ENCODE measurements at regions not wholly inside any gene's neighbourhood (a gene's known extent, or its start where the extent isn't known, plus 50 kb on each side); places are given as distances from the start of the nearest gene placed in this dataset.
A peak's percentile ranks its signal among the peaks of the same experiment; 100 is the strongest.

- H3K56ac ChIP-seq (replicated peaks; ENCODE audit: insufficient read length, low read depth, low read length), result no peak overlapping the region
- no peak overlapping the region for H2AFZ ChIP-seq (ENCODE audit: low read length)
- no peak overlapping the region for H2AK5ac ChIP-seq (ENCODE audit: low read depth, low read length)
- H3K23ac ChIP-seq (ENCODE audit: insufficient read length), result no peak overlapping the region
- peaks cover 0 to 10% of the 10 kb centered on the region in 2 experiments; a peak in 2 of 4 replicates for H3K9me3 ChIP-seq (ENCODE audit: insufficient read depth in 2 of 2, low read depth in 1 of 2, low read length in 1 of 2)
- no peak overlapping the region for H3K27ac ChIP-seq (ENCODE audit: low read depth, low read length)
- no peak overlapping the region for H3K4me3 ChIP-seq (ENCODE audit: extremely low read depth in 1 of 4, insufficient read depth in 2 of 4, low read depth in 3 of 4, low read length in 4 of 4)
- H3K18ac ChIP-seq (ENCODE audit: extremely low read depth, low read length), result no peak overlapping the region
- H4K8ac ChIP-seq (ENCODE audit: extremely low read depth, insufficient read depth, low read length), result no peak overlapping the region
- H2BK20ac ChIP-seq (ENCODE audit: low read length), result 0 out of 2 replicates have a peak overlapping the region, but pooled peaks have one; percentile 64
- no peaks in the 10 kb centered on the region for H4K20me1 ChIP-seq (replicated peaks in 1 of 2; ENCODE audit: control insufficient read depth in 1 of 2, insufficient read depth in 2 of 2, low read length in 2 of 2)
- H3K79me1 ChIP-seq (ENCODE audit: low read depth, low read length), result no peaks in the 10 kb centered on the region
- no peak overlapping the region for H2BK15ac ChIP-seq (ENCODE audit: low read length)
- DNase-seq (ENCODE audit: low read depth in 1 of 2, low spot score in 2 of 2) (no peak), FAIRE-seq (no peak)
- H3K27me3 ChIP-seq (replicated peaks in 1 of 4; ENCODE audit: control insufficient read depth in 3 of 4, extremely low read depth in 1 of 4, insufficient read depth in 3 of 4, low read length in 3 of 4), result no peaks in the 10 kb centered on the region
- H3K4me2 ChIP-seq (ENCODE audit: insufficient read depth in 1 of 2, low read depth in 2 of 2, low read length in 2 of 2), result no peak overlapping the region
- H2BK12ac ChIP-seq (ENCODE audit: low read depth, low read length), result no peak overlapping the region
- H4K91ac ChIP-seq (replicated peaks; ENCODE audit: insufficient read length, low read length), result no peak overlapping the region
- H3K23me2 ChIP-seq (ENCODE audit: low read depth, low read length), result no peaks in the 10 kb centered on the region
- WGBS, 2 experiments (ENCODE audit: extremely low coverage in 1 of 2, insufficient coverage in 1 of 2, insufficient read length in 1 of 2, insufficient replicate concordance in 2 of 2, low coverage in 1 of 2, low lambda C conversion rate in 2 of 2, missing lambda C conversion rate in 1 of 2), result 83% methylated on average over 3 of the region's 3 CpGs; no CpG with 5 or more reads in 1 of the 2 experiments
- no peaks in the 10 kb centered on the region for H3K79me2 ChIP-seq (ENCODE audit: control insufficient read depth in 1 of 2, insufficient read depth in 2 of 2, low read length in 2 of 2)
- no peaks in the 10 kb centered on the region for H3K36me3 ChIP-seq (ENCODE audit: control insufficient read depth in 2 of 4, insufficient read depth in 4 of 4, low read length in 3 of 4)
- no peak overlapping the region for H3K4ac ChIP-seq (replicated peaks; ENCODE audit: insufficient read length, low read depth, low read length)
- H3K14ac ChIP-seq (ENCODE audit: insufficient read length), result no peak overlapping the region
- CTCF ChIA-PET (ENCODE audit: partially characterized antibody), result no interaction called here
- no peak overlapping the region for H4K5ac ChIP-seq (ENCODE audit: insufficient read length, low read depth, low read length)
- POLR2A ChIA-PET (ENCODE audit: partially characterized antibody), result no interaction called here
- H3K9ac ChIP-seq (replicated peaks in 1 of 4; ENCODE audit: extremely low read depth in 1 of 4, low read depth in 3 of 4, low read length in 3 of 4), result no peak overlapping the region
- no peaks in the 10 kb centered on the region for H3K4me1 ChIP-seq (replicated peaks in 1 of 4; ENCODE audit: control insufficient read depth in 3 of 4, insufficient read depth in 4 of 4, low read length in 3 of 4)
- H2BK120ac ChIP-seq (replicated peaks; ENCODE audit: low read depth, low read length), result no peak overlapping the region
- H2BK5ac ChIP-seq (ENCODE audit: low read depth, low read length), result no peak overlapping the region
- TF ChIP-seq CHD2 (IDR thresholded peaks at IDR 0.05; ENCODE audit: low read length), result no peak
- no peak for TF ChIP-seq SIRT6 (IDR thresholded peaks at IDR 0.05; ENCODE audit: low read length)
- TF ChIP-seq CBX8 (IDR thresholded peaks at IDR 0.05; ENCODE audit: borderline replicate concordance, low read depth, low read length), result no peak
- no peak for TF ChIP-seq USF2 (IDR thresholded peaks at IDR 0.05; ENCODE audit: low read length)
- no peak for TF ChIP-seq SP1 (IDR thresholded peaks at IDR 0.05; ENCODE audit: low read depth, low read length)
- TF ChIP-seq HDAC6 (IDR thresholded peaks at IDR 0.05; ENCODE audit: low read depth, low read length), result no peak
- no peak for TF ChIP-seq GABPA (IDR thresholded peaks at IDR 0.05; ENCODE audit: borderline replicate concordance, insufficient read depth, low read length)
- TF ChIP-seq POLR2AphosphoS5 (IDR thresholded peaks at IDR 0.05; ENCODE audit: low read depth, low read length), result no peak
- TF ChIP-seq KDM1A (IDR thresholded peaks at IDR 0.05; ENCODE audit: borderline replicate concordance, low read length), result no peak
- no peak for TF ChIP-seq BCL11A (IDR thresholded peaks at IDR 0.05; ENCODE audit: low read depth in 2 of 2, low read length in 2 of 2)
- TF ChIP-seq KDM4A (IDR thresholded peaks at IDR 0.05; ENCODE audit: low read depth, low read length, severe bottlenecking), result no peak
- no peak for TF ChIP-seq GTF2F1 (IDR thresholded peaks at IDR 0.05; ENCODE audit: borderline replicate concordance, low read depth, low read length)
- TF ChIP-seq ATF2 (IDR thresholded peaks at IDR 0.05; ENCODE audit: low read length), result no peak
These were observed 736.5 kb downstream of the KCNJ2 start for GRCh38 chr17:70905796-70906195.
